HepG2 (cell line): ENCODE measurements at regions not wholly inside any gene's neighbourhood (a gene's known extent, or its start where the extent isn't known, plus 50 kb on each side); places are given as distances from the start of the nearest gene placed in this dataset.

ENCODE experiments used
- ATAC-seq: fragments of 200-7000 bp; cut with Tn5 transposase; 3 replicates; pipeline ENCODE4 v1.9.1; 2020; ENCODE audit warnings: mild to moderate bottlenecking, moderate library complexity
- BruUV-seq: library from RNA; stranded (reverse); fragments of 400-500 nt; replicated peaks from 2 replicates; lab custom pipeline; 2021; lab: Mats Ljungman, UMichigan
- CTCF ChIA-PET: fragments of 300-600 bp; formaldehyde crosslinking; extraction: SDS; loops from one replicate; lab custom pipeline; 2021; ENCODE audit warnings: low total read pairs, inconsistent platforms, low intra/inter-chr PET ratio; lab: Yijun Ruan, JAX
- POLR2A ChIA-PET: fragments of 350-600 bp; sonication (Branson Sonifier 250); formaldehyde crosslinking; loops from one replicate; lab custom pipeline; 2020; ENCODE audit warnings: antibody characterized with exemption, inconsistent platforms; lab: Yijun Ruan, JAX
- DNase-seq: peaks from one replicate; pipeline ENCODE4 v3.0.0-alpha.2; 2015; ENCODE audit warnings: low spot score
- FAIRE-seq: peaks from 3 replicates; lab custom pipeline; 2011; peaks lifted over from hg19 to GRCh38; lab: Jason Lieb, UNC
- H2AFZ ChIP-seq: one replicate; pipeline ENCODE4 v1.6.1; 2011; ENCODE audit warnings: low read length, inconsistent platforms
- H3K27ac ChIP-seq: fragments of 300-600 bp; 3 replicates; pipeline ENCODE4 v1.8.0; 2011; ENCODE audit warnings: mixed run types, mild to moderate bottlenecking, mixed read lengths, low read length, inconsistent platforms; ENCODE audit not compliant: insufficient read depth; ENCODE audit errors: extremely low read length
- H3K27me3 ChIP-seq, 2 experiments: fragments of 200-600 bp in 1 of 2; 2 replicates in 1 of 2; 3 replicates in 1 of 2; pipeline versions ENCODE4 v1.6.0 to v1.8.0; 2011; ENCODE audit warnings: low read length in 2 of 2, mild to moderate bottlenecking in 2 of 2, moderate library complexity in 2 of 2, inconsistent platforms in 1 of 2; ENCODE audit not compliant: insufficient read depth in 2 of 2, control insufficient read depth in 1 of 2
- H3K36me3 ChIP-seq, 2 experiments: fragments of 200-600 bp in 1 of 2; replicated peaks in 1 of 2; 2 replicates in 1 of 2; 3 replicates in 1 of 2; pipeline versions ENCODE4 v1.5.1 to v1.8.0; 2011; ENCODE audit warnings: low read length in 2 of 2, inconsistent platforms in 1 of 2; ENCODE audit not compliant: insufficient read depth in 2 of 2, control insufficient read depth in 1 of 2
- H3K4me1 ChIP-seq: 2 replicates; pipeline ENCODE4 v1.5.1; 2012; ENCODE audit warnings: low read length, inconsistent platforms; ENCODE audit not compliant: insufficient read depth
- H3K4me2 ChIP-seq: 2 replicates; pipeline ENCODE4 v1.6.0; 2011; ENCODE audit warnings: low read depth, low read length, inconsistent platforms
- H3K4me3 ChIP-seq, 3 experiments: fragments of 200-600 bp in 1 of 3; sonication (generic), shearing (Covaris generic) in 1 of 3; replicated peaks in 1 of 3; 2 replicates each; pipeline ENCODE4 v1.5.1; 2011 to 2016; ENCODE audit warnings: low read length in 3 of 3, inconsistent platforms in 2 of 3, low read depth in 2 of 3, mild to moderate bottlenecking in 2 of 3, control low read depth in 1 of 3, mixed read lengths in 1 of 3; ENCODE audit not compliant: insufficient read depth in 1 of 3
- H3K79me2 ChIP-seq: one replicate; pipeline ENCODE4 v1.6.1; 2011; ENCODE audit warnings: low read length, inconsistent platforms; ENCODE audit not compliant: insufficient read depth
- H3K9ac ChIP-seq: 2 replicates; pipeline ENCODE4 v1.6.0; 2011; ENCODE audit warnings: mild to moderate bottlenecking, low read depth, low read length, inconsistent platforms; ENCODE audit not compliant: insufficient read depth
- H3K9me3 ChIP-seq: 2 replicates; pipeline ENCODE4 v1.5.1; 2012; ENCODE audit warnings: mild to moderate bottlenecking, low read length
- H4K20me1 ChIP-seq: 2 replicates; pipeline ENCODE4 v1.6.0; 2011; ENCODE audit warnings: inconsistent platforms, mild to moderate bottlenecking, low read length, moderate library complexity; ENCODE audit not compliant: insufficient read depth
- KLF9 ChIP-seq: IDR thresholded peaks from 2 replicates; pipeline ENCODE4 v1.6.1; 2016; ENCODE audit warnings: low read depth
- NR1H2 ChIP-seq: sonication (generic); formaldehyde crosslinking; IDR thresholded peaks from 2 replicates; pipeline ENCODE4 v1.8.1; 2022; ENCODE audit warnings: low read depth, missing genetic modification reagents, borderline replicate concordance
- RBM22 ChIP-seq: fragments of 200-400 bp; formaldehyde crosslinking; optimal IDR thresholded peaks from 2 replicates; pipeline ENCODE3; 2017; ENCODE audit warnings: mild to moderate bottlenecking, low read length, moderate library complexity
- ZNF460 ChIP-seq: sonication (generic); formaldehyde crosslinking; IDR thresholded peaks from 2 replicates; pipeline ENCODE4 v1.5.1; 2020; ENCODE audit warnings: missing genetic modification reagents, mild to moderate bottlenecking, borderline replicate concordance
- ZNF556 ChIP-seq: sonication (generic); formaldehyde crosslinking; IDR thresholded peaks from 2 replicates; pipeline ENCODE4 v1.4.0; 2020; ENCODE audit warnings: mild to moderate bottlenecking, missing genetic modification reagents, borderline replicate concordance
- ZNF720 ChIP-seq: sonication (generic); formaldehyde crosslinking; IDR thresholded peaks from 2 replicates; pipeline ENCODE4 v1.4.0; 2020; ENCODE audit warnings: missing genetic modification reagents
- ZNF780A ChIP-seq: sonication (generic); formaldehyde crosslinking; IDR thresholded peaks from 2 replicates; pipeline ENCODE4 v1.8.0; 2022; ENCODE audit warnings: mild to moderate bottlenecking, missing genetic modification reagents, moderate library complexity
- ZNF790 ChIP-seq: sonication (generic); formaldehyde crosslinking; IDR thresholded peaks from 2 replicates; pipeline ENCODE4 v1.8.0; 2022; ENCODE audit warnings: missing genetic modification reagents, mild to moderate bottlenecking, borderline replicate concordance
- WGBS: methylation state at CpG from one replicate; pipeline ENCODE4 v1.1.6; 2017; ENCODE audit warnings: low lambda C conversion rate; 5-methylcytosine and 5-hydroxymethylcytosine counted together
- in situ Hi-C: cut with HindIII; loops from 2 replicates; pipeline ENCODE4 v1.10.0; 2017; ENCODE audit warnings: low pct_unique_long_range_greater_than_20kb; ENCODE audit not compliant: extremely low pct_ligation_motif_present
- intact Hi-C: fragments of 100-400 bp; cut with micrococcal nuclease; formaldehyde crosslinking; loops from one replicate; pipeline ENCODE4 v1.10.0; 2022; ENCODE audit not compliant: unreplicated experiment
- TF ChIP-seq, protein P1 (sequence below): sonication (generic); formaldehyde crosslinking; IDR thresholded peaks from 2 replicates; pipeline ENCODE4 v1.5.0; 2020; ENCODE audit warnings: mild to moderate bottlenecking, missing genetic modification reagents, borderline replicate concordance
- TF ChIP-seq, protein P2 (sequence below): sonication (generic); formaldehyde crosslinking; IDR thresholded peaks from 2 replicates; pipeline ENCODE4 v1.8.1; 2023; ENCODE audit warnings: mild to moderate bottlenecking, missing genetic modification reagents
- TF ChIP-seq, protein P3 (sequence below): sonication (generic); formaldehyde crosslinking; IDR thresholded peaks from 2 replicates; pipeline ENCODE4 v1.4.0; 2020; ENCODE audit warnings: mild to moderate bottlenecking, low read depth, missing genetic modification reagents
- TF ChIP-seq, protein P4 (sequence below): IDR thresholded peaks from 2 replicates; pipeline ENCODE4 v1.6.1; 2012; ENCODE audit warnings: inconsistent platforms
- TF ChIP-seq, protein P5 (sequence below): sonication (generic); formaldehyde crosslinking; IDR thresholded peaks from 2 replicates; pipeline ENCODE4 v1.4.0; 2020; ENCODE audit warnings: missing genetic modification reagents

DNA sequence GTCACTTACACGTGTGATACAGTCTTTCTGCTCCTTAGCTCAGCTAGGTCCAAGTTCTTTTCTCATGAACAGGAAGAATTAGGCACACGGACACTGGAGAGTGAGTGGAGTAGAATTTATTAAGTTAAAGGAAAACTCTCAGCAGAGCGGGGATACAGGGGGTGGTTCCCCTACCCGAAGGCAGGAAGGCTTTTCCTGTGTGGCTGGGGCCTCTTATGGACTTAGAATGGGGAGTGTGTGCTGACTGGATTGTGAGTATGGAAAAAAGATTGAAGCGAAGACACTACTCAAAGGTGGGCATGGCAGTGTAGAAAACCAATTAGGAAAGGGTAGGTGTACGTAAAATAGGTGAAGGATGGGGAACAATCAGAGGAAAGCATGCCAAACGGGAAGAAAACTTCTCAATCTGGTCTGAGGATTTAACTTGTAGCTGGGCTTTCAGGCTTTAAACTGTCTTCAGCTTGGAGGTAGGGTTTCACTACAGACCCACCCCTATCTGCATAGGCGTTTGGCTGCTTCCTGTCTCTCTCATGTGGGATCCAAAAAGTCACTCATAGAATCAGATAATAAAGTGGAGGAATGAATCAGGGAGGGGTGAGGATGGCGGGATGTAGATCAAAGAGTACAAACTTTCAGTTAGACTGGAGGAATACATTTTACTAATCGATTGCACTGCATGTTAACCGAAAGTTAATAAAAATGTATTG, 104.2 kb downstream of the ANKRD7 start (continued):
- TF ChIP-seq, protein P1, sequence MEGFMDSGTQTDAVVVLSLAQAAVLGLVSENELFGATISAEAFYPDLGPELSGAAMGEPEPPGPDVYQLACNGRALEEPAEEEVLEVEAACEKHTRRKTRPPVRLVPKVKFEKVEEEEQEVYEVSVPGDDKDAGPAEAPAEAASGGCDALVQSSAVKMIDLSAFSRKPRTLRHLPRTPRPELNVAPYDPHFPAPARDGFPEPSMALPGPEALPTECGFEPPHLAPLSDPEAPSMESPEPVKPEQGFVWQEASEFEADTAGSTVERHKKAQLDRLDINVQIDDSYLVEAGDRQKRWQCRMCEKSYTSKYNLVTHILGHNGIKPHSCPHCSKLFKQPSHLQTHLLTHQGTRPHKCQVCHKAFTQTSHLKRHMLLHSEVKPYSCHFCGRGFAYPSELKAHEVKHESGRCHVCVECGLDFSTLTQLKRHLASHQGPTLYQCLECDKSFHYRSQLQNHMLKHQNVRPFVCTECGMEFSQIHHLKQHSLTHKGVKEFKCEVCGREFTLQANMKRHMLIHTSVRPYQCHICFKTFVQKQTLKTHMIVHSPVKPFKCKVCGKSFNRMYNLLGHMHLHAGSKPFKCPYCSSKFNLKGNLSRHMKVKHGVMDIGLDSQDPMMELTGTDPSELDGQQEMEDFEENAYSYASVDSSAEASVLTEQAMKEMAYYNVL: no peak
- TF ChIP-seq, protein P2, sequence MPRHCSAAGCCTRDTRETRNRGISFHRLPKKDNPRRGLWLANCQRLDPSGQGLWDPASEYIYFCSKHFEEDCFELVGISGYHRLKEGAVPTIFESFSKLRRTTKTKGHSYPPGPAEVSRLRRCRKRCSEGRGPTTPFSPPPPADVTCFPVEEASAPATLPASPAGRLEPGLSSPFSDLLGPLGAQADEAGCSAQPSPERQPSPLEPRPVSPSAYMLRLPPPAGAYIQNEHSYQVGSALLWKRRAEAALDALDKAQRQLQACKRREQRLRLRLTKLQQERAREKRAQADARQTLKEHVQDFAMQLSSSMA (CRISPR knock-in tag): no peak
- no peak for TF ChIP-seq KLF9 (CRISPR knock-in tag)
- TF ChIP-seq, protein P3, sequence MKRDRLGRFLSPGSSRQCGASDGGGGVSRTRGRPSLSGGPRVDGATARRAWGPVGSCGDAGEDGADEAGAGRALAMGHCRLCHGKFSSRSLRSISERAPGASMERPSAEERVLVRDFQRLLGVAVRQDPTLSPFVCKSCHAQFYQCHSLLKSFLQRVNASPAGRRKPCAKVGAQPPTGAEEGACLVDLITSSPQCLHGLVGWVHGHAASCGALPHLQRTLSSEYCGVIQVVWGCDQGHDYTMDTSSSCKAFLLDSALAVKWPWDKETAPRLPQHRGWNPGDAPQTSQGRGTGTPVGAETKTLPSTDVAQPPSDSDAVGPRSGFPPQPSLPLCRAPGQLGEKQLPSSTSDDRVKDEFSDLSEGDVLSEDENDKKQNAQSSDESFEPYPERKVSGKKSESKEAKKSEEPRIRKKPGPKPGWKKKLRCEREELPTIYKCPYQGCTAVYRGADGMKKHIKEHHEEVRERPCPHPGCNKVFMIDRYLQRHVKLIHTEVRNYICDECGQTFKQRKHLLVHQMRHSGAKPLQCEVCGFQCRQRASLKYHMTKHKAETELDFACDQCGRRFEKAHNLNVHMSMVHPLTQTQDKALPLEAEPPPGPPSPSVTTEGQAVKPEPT: no peak
- TF ChIP-seq, protein P4, sequence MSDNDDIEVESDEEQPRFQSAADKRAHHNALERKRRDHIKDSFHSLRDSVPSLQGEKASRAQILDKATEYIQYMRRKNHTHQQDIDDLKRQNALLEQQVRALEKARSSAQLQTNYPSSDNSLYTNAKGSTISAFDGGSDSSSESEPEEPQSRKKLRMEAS: no peak
- no peak for TF ChIP-seq NR1H2 (CRISPR knock-in tag)
- no peak for TF ChIP-seq ZNF720 (CRISPR knock-in tag)
- TF ChIP-seq ZNF556: no peak

DNA sequence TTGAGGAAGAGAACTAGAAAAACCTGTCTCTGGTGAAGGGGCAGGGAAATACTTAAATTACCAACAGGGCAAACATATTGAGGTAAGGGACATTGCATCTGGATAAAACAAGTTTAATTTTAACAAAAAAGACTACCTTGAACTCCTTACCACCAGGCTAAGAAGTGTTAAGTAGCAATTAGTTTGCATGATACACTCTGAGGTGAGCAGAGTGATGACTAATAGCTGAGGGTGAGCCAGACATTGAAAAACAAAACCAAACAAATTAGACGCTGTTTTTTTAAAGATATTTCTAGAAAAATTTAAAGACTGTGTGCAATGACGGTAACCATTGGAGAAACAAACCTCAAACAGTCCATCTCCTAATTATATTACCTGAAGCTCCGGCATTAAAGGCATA, 105.9 kb downstream of the ANKRD7 start:
- FAIRE-seq (no peak), DNase-seq (no peak), ATAC-seq (no peak)
- no peak overlapping the region for H3K9ac ChIP-seq
- H2AFZ ChIP-seq: no peak overlapping the region
- ChIA-PET CTCF (no interaction called here), POLR2A (no interaction called here)
- no peaks in the 10 kb centered on the region for H3K4me1 ChIP-seq
- no peaks in the 10 kb centered on the region for H3K27me3 ChIP-seq
- 1% methylated on average over 3 of the region's 3 CpGs for WGBS
- intact Hi-C loops (no loop called here), in situ Hi-C loops (no loop called here)
- H3K27ac ChIP-seq: no peak overlapping the region
- no peak overlapping the region for H3K4me3 ChIP-seq
- TF ChIP-seq, protein P5, sequence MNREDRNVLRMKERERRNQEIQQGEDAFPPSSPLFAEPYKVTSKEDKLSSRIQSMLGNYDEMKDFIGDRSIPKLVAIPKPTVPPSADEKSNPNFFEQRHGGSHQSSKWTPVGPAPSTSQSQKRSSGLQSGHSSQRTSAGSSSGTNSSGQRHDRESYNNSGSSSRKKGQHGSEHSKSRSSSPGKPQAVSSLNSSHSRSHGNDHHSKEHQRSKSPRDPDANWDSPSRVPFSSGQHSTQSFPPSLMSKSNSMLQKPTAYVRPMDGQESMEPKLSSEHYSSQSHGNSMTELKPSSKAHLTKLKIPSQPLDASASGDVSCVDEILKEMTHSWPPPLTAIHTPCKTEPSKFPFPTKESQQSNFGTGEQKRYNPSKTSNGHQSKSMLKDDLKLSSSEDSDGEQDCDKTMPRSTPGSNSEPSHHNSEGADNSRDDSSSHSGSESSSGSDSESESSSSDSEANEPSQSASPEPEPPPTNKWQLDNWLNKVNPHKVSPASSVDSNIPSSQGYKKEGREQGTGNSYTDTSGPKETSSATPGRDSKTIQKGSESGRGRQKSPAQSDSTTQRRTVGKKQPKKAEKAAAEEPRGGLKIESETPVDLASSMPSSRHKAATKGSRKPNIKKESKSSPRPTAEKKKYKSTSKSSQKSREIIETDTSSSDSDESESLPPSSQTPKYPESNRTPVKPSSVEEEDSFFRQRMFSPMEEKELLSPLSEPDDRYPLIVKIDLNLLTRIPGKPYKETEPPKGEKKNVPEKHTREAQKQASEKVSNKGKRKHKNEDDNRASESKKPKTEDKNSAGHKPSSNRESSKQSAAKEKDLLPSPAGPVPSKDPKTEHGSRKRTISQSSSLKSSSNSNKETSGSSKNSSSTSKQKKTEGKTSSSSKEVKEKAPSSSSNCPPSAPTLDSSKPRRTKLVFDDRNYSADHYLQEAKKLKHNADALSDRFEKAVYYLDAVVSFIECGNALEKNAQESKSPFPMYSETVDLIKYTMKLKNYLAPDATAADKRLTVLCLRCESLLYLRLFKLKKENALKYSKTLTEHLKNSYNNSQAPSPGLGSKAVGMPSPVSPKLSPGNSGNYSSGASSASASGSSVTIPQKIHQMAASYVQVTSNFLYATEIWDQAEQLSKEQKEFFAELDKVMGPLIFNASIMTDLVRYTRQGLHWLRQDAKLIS (CRISPR knock-in tag): no peak
- TF ChIP-seq ZNF790 (CRISPR knock-in tag) (no peak), ZNF460 (CRISPR knock-in tag) (no peak), ZNF780A (CRISPR knock-in tag) (no peak), RBM22 (no peak)
- H3K9me3 ChIP-seq: no peaks in the 10 kb centered on the region
- no peaks in the 10 kb centered on the region for H3K79me2 ChIP-seq
- H4K20me1 ChIP-seq: no peaks in the 10 kb centered on the region
- H3K36me3 ChIP-seq: no peaks in the 10 kb centered on the region
- no TSS peak for BruUV-seq
- H3K4me2 ChIP-seq: no peak overlapping the region
